ENCODE measurements at regions not wholly inside any gene's neighbourhood (a gene's known extent, or its start where the extent isn't known, plus 50 kb on each side); places are given as distances from the start of the nearest gene placed in this dataset.

DNA sequence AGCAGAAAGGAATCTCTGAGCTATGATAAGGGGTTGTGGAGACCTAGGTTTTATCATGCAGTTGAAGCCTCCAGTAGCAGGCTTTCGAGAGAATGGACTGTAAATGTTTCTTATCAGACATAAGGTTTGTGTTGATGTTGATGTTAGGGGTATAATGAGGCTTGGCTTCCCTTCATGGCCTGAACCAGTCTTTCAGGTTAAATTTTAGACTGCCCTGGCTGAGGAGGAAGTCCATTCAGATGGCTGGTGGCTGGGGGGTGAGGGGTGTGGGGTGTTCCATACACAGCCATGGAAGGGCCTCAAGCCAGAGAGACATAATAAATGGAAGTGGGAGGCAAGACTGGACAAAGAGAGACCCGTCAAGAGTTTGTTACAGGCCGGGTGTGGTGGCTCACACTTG lies 65.1 kb downstream of the IRF2BPL start:
- TF ChIP-seq, protein P1, sequence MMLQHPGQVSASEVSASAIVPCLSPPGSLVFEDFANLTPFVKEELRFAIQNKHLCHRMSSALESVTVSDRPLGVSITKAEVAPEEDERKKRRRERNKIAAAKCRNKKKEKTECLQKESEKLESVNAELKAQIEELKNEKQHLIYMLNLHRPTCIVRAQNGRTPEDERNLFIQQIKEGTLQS (IDR thresholded peaks at IDR 0.05), result no peak
- TF ChIP-seq HNF4G (IDR thresholded peaks at IDR 0.05) (no peak), SP1 (IDR thresholded peaks at IDR 0.05) (no peak), HNF4A (conservative IDR thresholded peaks at IDR 0.05) (no peak)
- no peaks in the 10 kb centered on the region for H3K9me3 ChIP-seq (ENCODE audit: control insufficient read depth in 4 of 4, low read length in 3 of 4)
- H3K36me3 ChIP-seq (ENCODE audit: control insufficient read depth in 4 of 4, insufficient read depth in 3 of 4, low read depth in 1 of 4, low read length in 3 of 4), result no peaks in the 10 kb centered on the region
- H3K9ac ChIP-seq (ENCODE audit: low read depth in 1 of 2, low read length in 2 of 2), result no peak overlapping the region
- no peak overlapping the region for H3K4me3 ChIP-seq (ENCODE audit: low read depth in 1 of 3, low read length in 3 of 3)
- no peaks in the 10 kb centered on the region for H3K27me3 ChIP-seq (ENCODE audit: control insufficient read depth in 4 of 4, insufficient read depth in 4 of 4, low read length in 3 of 4)
- 88% methylated on average over 3 of the region's 3 CpGs for WGBS
- H3K27ac ChIP-seq (ENCODE audit: low read depth in 1 of 2, low read length in 2 of 2), result no peak overlapping the region
- no peak for DNase-seq (ENCODE audit: low spot score)
- peaks cover 0 to 18% (median 10%) of the 10 kb centered on the region in 4 donors for H3K4me1 ChIP-seq (ENCODE audit: control insufficient read depth in 4 of 4, insufficient read depth in 4 of 4, low read length in 3 of 4)

DNA sequence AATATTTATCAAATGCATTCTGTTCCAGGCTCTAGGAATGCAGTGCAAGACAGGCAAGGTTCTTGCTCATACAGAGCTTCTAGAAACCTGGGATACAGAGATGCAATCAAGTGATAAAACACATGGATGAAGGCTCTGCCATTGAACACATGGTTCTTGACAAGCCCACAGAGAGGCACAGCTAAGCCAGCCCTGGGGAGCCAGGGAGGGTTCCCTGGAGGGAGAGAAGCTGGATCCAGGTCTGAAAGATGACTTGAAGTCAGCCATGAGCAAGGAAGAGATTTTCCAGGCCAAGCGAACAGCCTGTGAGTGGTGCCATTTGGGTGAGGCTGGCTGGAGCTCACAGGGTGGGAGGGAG lies 66.2 kb downstream of the IRF2BPL start:
- Histone ChIP-seq H3K27me3 (ENCODE audit: control insufficient read depth in 4 of 4, insufficient read depth in 4 of 4, low read length in 3 of 4) (no peaks in the 10 kb centered on the region), H3K36me3 (ENCODE audit: control insufficient read depth in 4 of 4, insufficient read depth in 3 of 4, low read depth in 1 of 4, low read length in 3 of 4) (no peaks in the 10 kb centered on the region), H3K4me1 (ENCODE audit: control insufficient read depth in 4 of 4, insufficient read depth in 4 of 4, low read length in 3 of 4) (peaks cover 0 to 16% (median 11%) of the 10 kb centered on the region in 4 donors), H3K4me3 (ENCODE audit: low read depth in 1 of 3, low read length in 3 of 3) (peak overlapping the region; percentile 19 to 45 (median 25)), H3K9ac (ENCODE audit: low read depth in 1 of 2, low read length in 2 of 2) (peak overlapping the region; percentile 1 to 67), H3K27ac (ENCODE audit: low read depth in 1 of 2, low read length in 2 of 2) (peak overlapping the region; percentile 90 to 95), H3K9me3 (ENCODE audit: control insufficient read depth in 4 of 4, low read length in 3 of 4) (no peaks in the 10 kb centered on the region)
- no peak for DNase-seq (ENCODE audit: low spot score)
- TF ChIP-seq, protein P2, sequence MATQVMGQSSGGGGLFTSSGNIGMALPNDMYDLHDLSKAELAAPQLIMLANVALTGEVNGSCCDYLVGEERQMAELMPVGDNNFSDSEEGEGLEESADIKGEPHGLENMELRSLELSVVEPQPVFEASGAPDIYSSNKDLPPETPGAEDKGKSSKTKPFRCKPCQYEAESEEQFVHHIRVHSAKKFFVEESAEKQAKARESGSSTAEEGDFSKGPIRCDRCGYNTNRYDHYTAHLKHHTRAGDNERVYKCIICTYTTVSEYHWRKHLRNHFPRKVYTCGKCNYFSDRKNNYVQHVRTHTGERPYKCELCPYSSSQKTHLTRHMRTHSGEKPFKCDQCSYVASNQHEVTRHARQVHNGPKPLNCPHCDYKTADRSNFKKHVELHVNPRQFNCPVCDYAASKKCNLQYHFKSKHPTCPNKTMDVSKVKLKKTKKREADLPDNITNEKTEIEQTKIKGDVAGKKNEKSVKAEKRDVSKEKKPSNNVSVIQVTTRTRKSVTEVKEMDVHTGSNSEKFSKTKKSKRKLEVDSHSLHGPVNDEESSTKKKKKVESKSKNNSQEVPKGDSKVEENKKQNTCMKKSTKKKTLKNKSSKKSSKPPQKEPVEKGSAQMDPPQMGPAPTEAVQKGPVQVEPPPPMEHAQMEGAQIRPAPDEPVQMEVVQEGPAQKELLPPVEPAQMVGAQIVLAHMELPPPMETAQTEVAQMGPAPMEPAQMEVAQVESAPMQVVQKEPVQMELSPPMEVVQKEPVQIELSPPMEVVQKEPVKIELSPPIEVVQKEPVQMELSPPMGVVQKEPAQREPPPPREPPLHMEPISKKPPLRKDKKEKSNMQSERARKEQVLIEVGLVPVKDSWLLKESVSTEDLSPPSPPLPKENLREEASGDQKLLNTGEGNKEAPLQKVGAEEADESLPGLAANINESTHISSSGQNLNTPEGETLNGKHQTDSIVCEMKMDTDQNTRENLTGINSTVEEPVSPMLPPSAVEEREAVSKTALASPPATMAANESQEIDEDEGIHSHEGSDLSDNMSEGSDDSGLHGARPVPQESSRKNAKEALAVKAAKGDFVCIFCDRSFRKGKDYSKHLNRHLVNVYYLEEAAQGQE (IDR thresholded peaks at IDR 0.05), result no peak
- WGBS, result 87% methylated on average over 1 of the region's 1 CpG

DNA sequence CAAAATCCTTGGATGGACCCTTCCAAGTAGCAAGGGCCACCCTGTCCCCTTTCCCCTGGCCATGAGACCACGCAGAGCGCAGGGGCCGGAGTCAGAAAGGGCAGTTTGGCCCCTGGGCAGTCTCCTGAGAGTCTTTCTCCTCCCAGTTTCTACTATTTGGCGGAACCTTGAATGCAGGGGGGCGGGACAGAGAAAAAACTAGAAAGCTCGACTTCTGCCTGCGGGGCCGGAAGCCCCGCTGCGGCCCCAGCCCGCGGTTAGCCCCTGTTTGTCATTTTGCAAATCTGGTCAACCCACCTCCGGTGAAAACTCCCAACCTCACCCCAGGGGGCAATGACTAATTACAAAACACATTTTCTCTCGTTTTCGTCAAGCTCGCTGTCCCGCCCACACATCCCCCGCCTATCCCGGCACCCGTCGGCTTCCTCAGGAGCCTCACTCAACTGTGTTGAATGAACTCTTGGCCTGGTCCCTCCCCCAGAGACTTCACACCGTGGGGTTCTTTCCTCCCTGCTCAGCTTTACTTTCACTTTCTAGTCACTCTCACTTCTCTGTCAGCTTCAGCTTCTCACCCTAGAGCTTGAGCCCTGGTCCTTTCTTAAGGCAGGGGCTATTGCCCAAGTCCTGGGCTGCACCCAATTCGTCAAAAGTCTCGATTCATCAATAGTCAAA lies 66.7 kb downstream of the IRF2BPL start:
- Histone ChIP-seq H3K4me1 (ENCODE audit: control insufficient read depth in 4 of 4, insufficient read depth in 4 of 4, low read length in 3 of 4) (peaks cover 0 to 21% (median 15%) of the 10 kb centered on the region in 4 donors), H3K36me3 (ENCODE audit: control insufficient read depth in 4 of 4, insufficient read depth in 3 of 4, low read depth in 1 of 4, low read length in 3 of 4) (no peaks in the 10 kb centered on the region), H3K9ac (ENCODE audit: low read depth in 1 of 2, low read length in 2 of 2) (peak overlapping the region; percentile 67 to 87), H3K27me3 (ENCODE audit: control insufficient read depth in 4 of 4, insufficient read depth in 4 of 4, low read length in 3 of 4) (no peaks in the 10 kb centered on the region), H3K27ac (ENCODE audit: low read depth in 1 of 2, low read length in 2 of 2) (peak overlapping the region; percentile 90 to 95), H3K4me3 (ENCODE audit: low read depth in 1 of 3, low read length in 3 of 3) (peak overlapping the region; percentile 19 to 45 (median 25)), H3K9me3 (ENCODE audit: control insufficient read depth in 4 of 4, low read length in 3 of 4) (no peaks in the 10 kb centered on the region)
- 2% methylated on average over 24 of the region's 24 CpGs for WGBS
- DNase-seq (ENCODE audit: low spot score), result peak; percentile 64
- TF ChIP-seq, protein P3, sequence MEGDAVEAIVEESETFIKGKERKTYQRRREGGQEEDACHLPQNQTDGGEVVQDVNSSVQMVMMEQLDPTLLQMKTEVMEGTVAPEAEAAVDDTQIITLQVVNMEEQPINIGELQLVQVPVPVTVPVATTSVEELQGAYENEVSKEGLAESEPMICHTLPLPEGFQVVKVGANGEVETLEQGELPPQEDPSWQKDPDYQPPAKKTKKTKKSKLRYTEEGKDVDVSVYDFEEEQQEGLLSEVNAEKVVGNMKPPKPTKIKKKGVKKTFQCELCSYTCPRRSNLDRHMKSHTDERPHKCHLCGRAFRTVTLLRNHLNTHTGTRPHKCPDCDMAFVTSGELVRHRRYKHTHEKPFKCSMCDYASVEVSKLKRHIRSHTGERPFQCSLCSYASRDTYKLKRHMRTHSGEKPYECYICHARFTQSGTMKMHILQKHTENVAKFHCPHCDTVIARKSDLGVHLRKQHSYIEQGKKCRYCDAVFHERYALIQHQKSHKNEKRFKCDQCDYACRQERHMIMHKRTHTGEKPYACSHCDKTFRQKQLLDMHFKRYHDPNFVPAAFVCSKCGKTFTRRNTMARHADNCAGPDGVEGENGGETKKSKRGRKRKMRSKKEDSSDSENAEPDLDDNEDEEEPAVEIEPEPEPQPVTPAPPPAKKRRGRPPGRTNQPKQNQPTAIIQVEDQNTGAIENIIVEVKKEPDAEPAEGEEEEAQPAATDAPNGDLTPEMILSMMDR (IDR thresholded peaks at IDR 0.05; ENCODE audit: low read depth, low read length, missing input control), result no peak
- TF ChIP-seq FOXA1 (IDR thresholded peaks at IDR 0.05), result no peak
- peak; percentile 77 to 82 for TF ChIP-seq HNF4A (conservative IDR thresholded peaks at IDR 0.05)
- TF ChIP-seq NR2F2 (IDR thresholded peaks at IDR 0.05), result peak; percentile 70
- peak; percentile 32 to 36 for TF ChIP-seq JUND (IDR thresholded peaks at IDR 0.05)
- peak; percentile 67 for TF ChIP-seq YY1 (IDR thresholded peaks at IDR 0.05)
- TF ChIP-seq, protein P1 (IDR thresholded peaks at IDR 0.05), result no peak
- TF ChIP-seq, protein P2 (IDR thresholded peaks at IDR 0.05), result peak; percentile 65
- TF ChIP-seq, protein P4, sequence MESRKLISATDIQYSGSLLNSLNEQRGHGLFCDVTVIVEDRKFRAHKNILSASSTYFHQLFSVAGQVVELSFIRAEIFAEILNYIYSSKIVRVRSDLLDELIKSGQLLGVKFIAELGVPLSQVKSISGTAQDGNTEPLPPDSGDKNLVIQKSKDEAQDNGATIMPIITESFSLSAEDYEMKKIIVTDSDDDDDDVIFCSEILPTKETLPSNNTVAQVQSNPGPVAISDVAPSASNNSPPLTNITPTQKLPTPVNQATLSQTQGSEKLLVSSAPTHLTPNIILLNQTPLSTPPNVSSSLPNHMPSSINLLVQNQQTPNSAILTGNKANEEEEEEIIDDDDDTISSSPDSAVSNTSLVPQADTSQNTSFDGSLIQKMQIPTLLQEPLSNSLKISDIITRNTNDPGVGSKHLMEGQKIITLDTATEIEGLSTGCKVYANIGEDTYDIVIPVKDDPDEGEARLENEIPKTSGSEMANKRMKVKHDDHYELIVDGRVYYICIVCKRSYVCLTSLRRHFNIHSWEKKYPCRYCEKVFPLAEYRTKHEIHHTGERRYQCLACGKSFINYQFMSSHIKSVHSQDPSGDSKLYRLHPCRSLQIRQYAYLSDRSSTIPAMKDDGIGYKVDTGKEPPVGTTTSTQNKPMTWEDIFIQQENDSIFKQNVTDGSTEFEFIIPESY (IDR thresholded peaks at IDR 0.05), result peak; percentile 78
- peak; percentile 53 to 67 for TF ChIP-seq RAD21 (IDR thresholded peaks at IDR 0.05)
- TF ChIP-seq RXRA (IDR thresholded peaks at IDR 0.05), result peak; percentile 84 to 87
- TF ChIP-seq SP1 (IDR thresholded peaks at IDR 0.05), result peak; percentile 87
- peak; percentile 52 for TF ChIP-seq TAF1 (conservative IDR thresholded peaks at IDR 0.05)
- TF ChIP-seq EGR1 (IDR thresholded peaks at IDR 0.05; ENCODE audit: low read depth in 2 of 2), result peak; percentile 88
- peak; percentile 44 for TF ChIP-seq HNF4G (IDR thresholded peaks at IDR 0.05)
